ENCODE measurements at regions not wholly inside any gene's neighbourhood (a gene's known extent, or its start where the extent isn't known, plus 50 kb on each side); places are given as distances from the start of the nearest gene placed in this dataset.

GRCh38 chr4:23741681-23742191, 148.1 kb downstream of the PPARGC1A start:
- no peak overlapping the region for H3K4me3 ChIP-seq (ENCODE audit: low read length)
- H3F3A ChIP-seq (ENCODE audit: insufficient read depth, low read length, poor library complexity, severe bottlenecking) = no peaks in the 10 kb centered on the region
- no peak overlapping the region for H3K4me2 ChIP-seq (ENCODE audit: low read length)
- H3K79me2 ChIP-seq (replicated peaks; ENCODE audit: insufficient read depth, low read length) = no peaks in the 10 kb centered on the region
- TF ChIP-seq EP300 (conservative IDR thresholded peaks at IDR 0.05; ENCODE audit: poor library complexity, severe bottlenecking) (no peak), REST (IDR thresholded peaks at IDR 0.05; ENCODE audit: borderline replicate concordance) (no peak), CTCF (IDR thresholded peaks at IDR 0.05; ENCODE audit: poor library complexity, severe bottlenecking) (no peak), TAF1 (IDR thresholded peaks at IDR 0.05; ENCODE audit: low read depth) (no peak), MXI1 (conservative IDR thresholded peaks at IDR 0.05; ENCODE audit: poor library complexity, severe bottlenecking) (no peak), EZH2 (IDR thresholded peaks at IDR 0.05; ENCODE audit: borderline replicate concordance, insufficient read depth, low read length, poor library complexity, severe bottlenecking) (no peak), SMC3 (conservative IDR thresholded peaks at IDR 0.05; ENCODE audit: poor library complexity) (no peak), POLR2AphosphoS5 (IDR thresholded peaks at IDR 0.05) (no peak), RAD21 (conservative IDR thresholded peaks at IDR 0.05) (no peak)
- no peaks in the 10 kb centered on the region for H3K36me3 ChIP-seq (ENCODE audit: insufficient read depth, low read length)
- H3K27ac ChIP-seq (ENCODE audit: low read length) = no peak overlapping the region
- no peaks in the 10 kb centered on the region for H3K9me2 ChIP-seq (ENCODE audit: insufficient read depth, low read length)
- H4K20me1 ChIP-seq (ENCODE audit: insufficient read depth) = no peaks in the 10 kb centered on the region
- no peaks in the 10 kb centered on the region for H3K9me3 ChIP-seq (ENCODE audit: low read length)
- H3K27me3 ChIP-seq (ENCODE audit: insufficient read depth, low read depth, low read length) = no peaks in the 10 kb centered on the region
- H3K9ac ChIP-seq (ENCODE audit: low read length) = no peak overlapping the region
- no peak overlapping the region for H2AFZ ChIP-seq (ENCODE audit: low read depth, low read length)

- H3F3A ChIP-seq (ENCODE audit: insufficient read depth, low read length, poor library complexity, severe bottlenecking) = no peaks in the 10 kb centered on the region
- no peak overlapping the region for H3K27ac ChIP-seq (ENCODE audit: low read length)
- no peaks in the 10 kb centered on the region for H3K9me3 ChIP-seq (ENCODE audit: low read length)
- H3K36me3 ChIP-seq (ENCODE audit: insufficient read depth, low read length) = no peaks in the 10 kb centered on the region
- no peak overlapping the region for H2AFZ ChIP-seq (ENCODE audit: low read depth, low read length)
- no peak overlapping the region for H3K4me3 ChIP-seq (ENCODE audit: low read length)
- no peak overlapping the region for H3K9ac ChIP-seq (ENCODE audit: low read length)
- H3K9me2 ChIP-seq (ENCODE audit: insufficient read depth, low read length) = no peaks in the 10 kb centered on the region
- no peak overlapping the region for H3K4me2 ChIP-seq (ENCODE audit: low read length)
- TF ChIP-seq REST (IDR thresholded peaks at IDR 0.05; ENCODE audit: borderline replicate concordance) = no peak
- H4K20me1 ChIP-seq (ENCODE audit: insufficient read depth) = no peaks in the 10 kb centered on the region
- H3K79me2 ChIP-seq (replicated peaks; ENCODE audit: insufficient read depth, low read length) = no peaks in the 10 kb centered on the region
- H3K27me3 ChIP-seq (ENCODE audit: insufficient read depth, low read depth, low read length) = no peaks in the 10 kb centered on the region
Measured at GRCh38 chr4:23737571-23737970, 152.3 kb downstream of the PPARGC1A start.

Measured in neural cell (in vitro differentiated cells).